PFSK-1 (cell line): ENCODE measurements at regions not wholly inside any gene's neighbourhood (a gene's known extent, or its start where the extent isn't known, plus 50 kb on each side); places are given as distances from the start of the nearest gene placed in this dataset.

Experiments
- FOXP2 ChIP-seq: optimal IDR thresholded peaks from 2 replicates; pipeline ENCODE3; 2011; ENCODE audit warnings: borderline replicate concordance, control low read depth, inconsistent platforms; ENCODE audit not compliant: insufficient read depth; ENCODE audit errors: extremely low read length, extremely low read depth
- POLR2AphosphoS5 ChIP-seq: IDR thresholded peaks from 2 replicates; pipeline ENCODE4 v1.6.1; 2012; ENCODE audit warnings: low read depth, mild to moderate bottlenecking, control low read depth, low read length, moderate library complexity
- SIN3A ChIP-seq: IDR thresholded peaks from 2 replicates; pipeline ENCODE4 v1.6.1; 2012; ENCODE audit warnings: mild to moderate bottlenecking, low read length, moderate library complexity, borderline replicate concordance; ENCODE audit not compliant: insufficient read depth
- TAF1 ChIP-seq: IDR thresholded peaks from 2 replicates; pipeline ENCODE4 v1.6.1; 2012; ENCODE audit warnings: low read length, control low read depth, borderline replicate concordance; ENCODE audit not compliant: insufficient read depth
- TF ChIP-seq, protein P1 (sequence below), 2 experiments: IDR thresholded peaks; 2 replicates each; pipeline versions ENCODE4 v1.6.1 to v1.8.0; 2011 to 2012; ENCODE audit warnings: low read depth in 2 of 2, low read length in 2 of 2, control low read depth in 1 of 2, inconsistent platforms in 1 of 2, mild to moderate bottlenecking in 1 of 2, moderate library complexity in 1 of 2; ENCODE audit not compliant: insufficient read depth in 1 of 2

DNA sequence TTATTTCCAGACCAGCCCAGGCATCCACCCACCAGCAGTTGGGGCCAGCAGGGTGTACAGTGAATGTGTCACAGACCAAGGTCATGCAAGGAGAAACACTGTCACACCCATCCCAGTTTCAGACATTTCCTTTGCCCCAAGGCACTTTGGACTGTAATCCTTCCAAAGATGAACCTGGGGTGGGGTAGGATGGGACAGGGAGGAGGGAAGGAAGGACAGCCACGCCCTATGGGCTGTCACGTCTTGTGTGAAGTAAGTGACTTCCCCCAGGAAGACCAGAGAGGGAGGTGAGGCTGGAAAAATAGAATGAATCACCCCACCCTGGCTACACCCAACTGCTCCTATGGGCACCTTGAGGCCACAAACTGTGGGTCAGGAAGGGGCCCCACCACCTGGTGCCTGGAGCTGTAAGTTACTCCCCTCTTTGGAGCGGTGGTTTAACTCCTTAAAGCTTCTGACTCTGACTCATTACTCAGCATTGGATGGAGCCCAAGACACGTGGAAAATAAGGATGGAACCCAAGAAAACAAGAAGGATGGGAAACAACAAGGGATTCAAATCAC lies 349.9 kb upstream of the KLF3 start:
- TF ChIP-seq POLR2AphosphoS5 (no peak), TAF1 (no peak), FOXP2 (no peak), SIN3A (no peak)
- TF ChIP-seq, protein P1, sequence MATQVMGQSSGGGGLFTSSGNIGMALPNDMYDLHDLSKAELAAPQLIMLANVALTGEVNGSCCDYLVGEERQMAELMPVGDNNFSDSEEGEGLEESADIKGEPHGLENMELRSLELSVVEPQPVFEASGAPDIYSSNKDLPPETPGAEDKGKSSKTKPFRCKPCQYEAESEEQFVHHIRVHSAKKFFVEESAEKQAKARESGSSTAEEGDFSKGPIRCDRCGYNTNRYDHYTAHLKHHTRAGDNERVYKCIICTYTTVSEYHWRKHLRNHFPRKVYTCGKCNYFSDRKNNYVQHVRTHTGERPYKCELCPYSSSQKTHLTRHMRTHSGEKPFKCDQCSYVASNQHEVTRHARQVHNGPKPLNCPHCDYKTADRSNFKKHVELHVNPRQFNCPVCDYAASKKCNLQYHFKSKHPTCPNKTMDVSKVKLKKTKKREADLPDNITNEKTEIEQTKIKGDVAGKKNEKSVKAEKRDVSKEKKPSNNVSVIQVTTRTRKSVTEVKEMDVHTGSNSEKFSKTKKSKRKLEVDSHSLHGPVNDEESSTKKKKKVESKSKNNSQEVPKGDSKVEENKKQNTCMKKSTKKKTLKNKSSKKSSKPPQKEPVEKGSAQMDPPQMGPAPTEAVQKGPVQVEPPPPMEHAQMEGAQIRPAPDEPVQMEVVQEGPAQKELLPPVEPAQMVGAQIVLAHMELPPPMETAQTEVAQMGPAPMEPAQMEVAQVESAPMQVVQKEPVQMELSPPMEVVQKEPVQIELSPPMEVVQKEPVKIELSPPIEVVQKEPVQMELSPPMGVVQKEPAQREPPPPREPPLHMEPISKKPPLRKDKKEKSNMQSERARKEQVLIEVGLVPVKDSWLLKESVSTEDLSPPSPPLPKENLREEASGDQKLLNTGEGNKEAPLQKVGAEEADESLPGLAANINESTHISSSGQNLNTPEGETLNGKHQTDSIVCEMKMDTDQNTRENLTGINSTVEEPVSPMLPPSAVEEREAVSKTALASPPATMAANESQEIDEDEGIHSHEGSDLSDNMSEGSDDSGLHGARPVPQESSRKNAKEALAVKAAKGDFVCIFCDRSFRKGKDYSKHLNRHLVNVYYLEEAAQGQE (IDR thresholded peaks at IDR 0.05; ENCODE audit: insufficient read depth in 1 of 2, low read depth in 2 of 2, low read length in 2 of 2), result no peak

DNA sequence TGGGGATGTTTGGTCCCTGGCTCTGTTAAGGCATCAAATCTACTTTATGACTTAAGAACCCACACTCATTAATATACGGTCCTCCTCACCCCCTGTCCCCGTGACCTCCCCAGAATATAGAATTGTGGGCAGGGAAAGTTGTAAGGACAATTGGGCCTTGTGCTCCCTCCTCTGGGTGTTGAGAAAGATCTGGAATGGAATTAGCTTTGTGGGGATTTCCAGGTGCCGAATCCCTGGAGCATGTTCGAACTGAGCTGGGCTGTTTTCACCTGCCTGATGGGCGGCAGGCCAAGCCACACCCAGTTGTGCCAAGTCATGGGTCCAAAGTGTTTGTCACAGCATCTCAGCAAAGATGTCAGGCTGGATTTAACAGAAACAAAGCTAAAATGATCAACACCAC lies 349.3 kb upstream of the KLF3 start:
- TF ChIP-seq TAF1 (no peak), POLR2AphosphoS5 (no peak), FOXP2 (no peak), SIN3A (no peak)
- TF ChIP-seq, protein P1 (IDR thresholded peaks at IDR 0.05; ENCODE audit: insufficient read depth in 1 of 2, low read depth in 2 of 2, low read length in 2 of 2), result no peak

- TF ChIP-seq FOXP2 (no peak), SIN3A (no peak), TAF1 (no peak), POLR2AphosphoS5 (no peak)
- TF ChIP-seq, protein P1 (IDR thresholded peaks at IDR 0.05; ENCODE audit: insufficient read depth in 1 of 2, low read depth in 2 of 2, low read length in 2 of 2), result no peak
Measured at GRCh38 chr4:38315286-38315685, 348.7 kb upstream of the KLF3 start.

DNA sequence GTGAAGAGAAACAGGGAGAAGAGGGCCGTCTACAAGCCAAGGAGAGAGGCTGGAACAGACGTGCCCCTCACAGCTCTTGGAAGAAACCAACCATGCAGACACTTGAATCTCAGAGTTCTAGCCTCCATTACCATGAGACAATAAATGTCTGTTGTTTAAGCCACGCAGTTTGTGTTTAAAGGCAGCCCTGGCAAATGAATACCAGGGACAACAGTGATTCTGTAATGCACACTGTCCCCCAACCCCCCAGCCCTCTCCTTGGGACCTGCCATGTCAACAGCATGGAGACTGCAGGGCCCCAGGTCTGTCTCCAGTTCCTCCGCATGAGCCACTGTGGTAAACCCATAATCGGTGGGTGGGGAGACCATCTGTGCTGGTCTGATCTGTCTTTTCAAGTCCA lies 348.0 kb upstream of the KLF3 start:
- TF ChIP-seq POLR2AphosphoS5 (no peak), SIN3A (no peak), FOXP2 (no peak), TAF1 (no peak)
- TF ChIP-seq, protein P1 (IDR thresholded peaks at IDR 0.05; ENCODE audit: insufficient read depth in 1 of 2, low read depth in 2 of 2, low read length in 2 of 2), result no peak

DNA sequence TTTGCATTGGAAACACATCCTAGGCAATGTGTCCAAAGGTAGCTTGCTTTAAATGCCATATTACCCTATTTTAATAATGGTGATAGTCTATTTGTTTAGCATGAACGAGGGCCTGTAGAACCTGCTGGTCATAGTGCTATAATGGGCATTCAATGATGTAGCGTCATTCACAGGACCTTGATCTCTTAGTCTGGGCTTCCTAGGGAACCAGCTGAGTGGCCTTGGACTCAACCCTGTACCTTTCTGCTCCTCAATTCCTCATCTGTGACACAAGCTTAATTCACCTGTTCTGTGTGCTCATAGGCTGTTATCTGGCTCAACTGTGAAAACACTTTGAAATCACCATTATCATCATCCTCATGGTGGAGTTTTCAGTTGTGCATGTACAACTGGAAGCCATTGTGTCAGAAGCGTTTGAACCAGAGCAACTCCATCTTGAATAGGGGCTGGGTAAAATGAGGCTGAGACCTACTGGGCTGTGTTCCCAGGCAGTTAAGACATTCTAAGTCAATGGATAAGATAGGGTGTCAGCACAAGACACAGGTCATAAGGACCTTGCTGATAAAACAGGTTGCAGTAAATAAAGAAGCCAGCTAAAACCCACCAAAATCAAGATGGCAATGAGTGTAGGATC lies 346.8 kb upstream of the KLF3 start:
- TF ChIP-seq POLR2AphosphoS5 (no peak), TAF1 (no peak), SIN3A (no peak), FOXP2 (no peak)
- TF ChIP-seq, protein P1 (IDR thresholded peaks at IDR 0.05; ENCODE audit: insufficient read depth in 1 of 2, low read depth in 2 of 2, low read length in 2 of 2), result no peak
